GM12875 (cell line): ENCODE measurements at regions not wholly inside any gene's neighbourhood (a gene's known extent, or its start where the extent isn't known, plus 50 kb on each side); places are given as distances from the start of the nearest gene placed in this dataset.

Experiments used
- H3K4me3 ChIP-seq: one replicate; pipeline ENCODE4 v1.5.1; 2011; ENCODE audit warnings: low read depth, low read length, control low read depth
- TF ChIP-seq, protein P1 (sequence below): IDR thresholded peaks from 2 replicates; pipeline ENCODE4 v1.5.1; 2011; ENCODE audit warnings: low read depth, mild to moderate bottlenecking, control low read depth, inconsistent platforms, low read length, moderate library complexity, borderline replicate concordance; ENCODE audit not compliant: insufficient read depth

DNA sequence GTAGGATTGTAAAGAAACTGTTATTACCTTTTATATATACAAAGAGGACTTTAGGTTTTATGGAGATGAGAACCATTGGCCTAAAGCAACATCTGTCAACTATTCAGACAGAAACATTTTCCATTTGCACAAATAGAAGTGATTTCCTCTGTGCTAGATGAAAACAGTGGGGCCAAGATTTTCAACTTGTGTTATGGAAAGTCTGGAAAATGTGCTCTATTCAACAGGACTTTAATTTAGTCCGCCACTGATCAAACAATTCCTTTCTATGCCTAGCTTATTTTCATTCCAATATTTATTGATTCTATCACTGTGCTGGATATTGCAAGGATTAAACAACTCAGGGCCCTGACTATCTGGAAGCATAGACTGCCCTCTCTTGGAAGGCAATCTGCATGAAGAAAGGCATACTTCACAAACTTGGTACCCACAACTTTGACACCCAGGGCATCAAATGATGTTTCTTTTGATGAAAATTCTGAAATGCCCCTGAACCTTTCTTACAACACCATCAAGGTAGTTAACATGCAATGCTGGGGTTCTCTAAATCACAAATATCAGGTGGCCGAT is 126.6 kb upstream of the HMHB1 start:
- TF ChIP-seq, protein P1, sequence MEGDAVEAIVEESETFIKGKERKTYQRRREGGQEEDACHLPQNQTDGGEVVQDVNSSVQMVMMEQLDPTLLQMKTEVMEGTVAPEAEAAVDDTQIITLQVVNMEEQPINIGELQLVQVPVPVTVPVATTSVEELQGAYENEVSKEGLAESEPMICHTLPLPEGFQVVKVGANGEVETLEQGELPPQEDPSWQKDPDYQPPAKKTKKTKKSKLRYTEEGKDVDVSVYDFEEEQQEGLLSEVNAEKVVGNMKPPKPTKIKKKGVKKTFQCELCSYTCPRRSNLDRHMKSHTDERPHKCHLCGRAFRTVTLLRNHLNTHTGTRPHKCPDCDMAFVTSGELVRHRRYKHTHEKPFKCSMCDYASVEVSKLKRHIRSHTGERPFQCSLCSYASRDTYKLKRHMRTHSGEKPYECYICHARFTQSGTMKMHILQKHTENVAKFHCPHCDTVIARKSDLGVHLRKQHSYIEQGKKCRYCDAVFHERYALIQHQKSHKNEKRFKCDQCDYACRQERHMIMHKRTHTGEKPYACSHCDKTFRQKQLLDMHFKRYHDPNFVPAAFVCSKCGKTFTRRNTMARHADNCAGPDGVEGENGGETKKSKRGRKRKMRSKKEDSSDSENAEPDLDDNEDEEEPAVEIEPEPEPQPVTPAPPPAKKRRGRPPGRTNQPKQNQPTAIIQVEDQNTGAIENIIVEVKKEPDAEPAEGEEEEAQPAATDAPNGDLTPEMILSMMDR = no peak
- no peak overlapping the region for H3K4me3 ChIP-seq

DNA sequence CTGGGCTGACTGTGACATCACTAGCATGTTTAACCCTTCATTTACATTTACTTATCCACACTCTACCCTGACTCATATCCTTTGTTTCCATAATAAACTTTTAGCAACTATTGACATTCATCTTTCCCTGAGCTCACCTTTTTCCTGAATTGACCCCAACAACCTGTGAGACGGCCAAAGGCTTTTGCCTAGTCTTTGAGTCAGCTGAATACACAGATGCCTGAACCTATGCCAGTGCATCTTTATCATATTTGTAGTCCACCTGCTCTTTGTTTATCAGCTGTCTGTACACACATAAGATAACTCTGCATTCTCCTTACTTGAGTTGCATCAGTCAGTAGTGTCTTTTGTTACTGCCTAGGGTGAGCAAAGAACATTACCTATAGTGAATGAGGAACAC is 128.5 kb upstream of the HMHB1 start:
- TF ChIP-seq, protein P1 = no peak

DNA sequence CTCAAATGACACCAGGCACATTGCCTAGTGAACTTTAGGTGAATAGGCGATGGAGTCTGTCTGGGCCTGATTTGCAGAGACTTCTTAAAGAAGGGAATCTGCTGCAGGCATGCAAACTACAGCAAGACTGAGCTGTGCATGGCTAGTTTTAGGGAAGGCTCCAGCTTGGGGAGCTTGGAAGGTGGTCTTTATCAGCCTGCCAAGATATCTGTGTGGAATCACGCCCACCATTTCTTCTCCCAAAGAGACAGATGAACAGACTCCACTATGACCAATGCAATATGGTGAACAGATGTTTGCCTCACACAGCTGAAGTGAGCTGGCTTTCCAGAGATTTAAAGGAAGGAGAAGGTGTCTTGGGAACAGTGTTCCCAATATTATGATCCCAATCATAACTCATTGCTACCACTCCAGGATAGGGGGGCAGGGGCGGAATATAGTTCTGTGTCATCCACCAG is 129.0 kb upstream of the HMHB1 start:
- TF ChIP-seq, protein P1 = no peak
- H3K4me3 ChIP-seq = no peak overlapping the region

More for the DNA sequence above, 128.5 kb upstream of the HMHB1 start:
- H3K4me3 ChIP-seq = no peak overlapping the region

DNA sequence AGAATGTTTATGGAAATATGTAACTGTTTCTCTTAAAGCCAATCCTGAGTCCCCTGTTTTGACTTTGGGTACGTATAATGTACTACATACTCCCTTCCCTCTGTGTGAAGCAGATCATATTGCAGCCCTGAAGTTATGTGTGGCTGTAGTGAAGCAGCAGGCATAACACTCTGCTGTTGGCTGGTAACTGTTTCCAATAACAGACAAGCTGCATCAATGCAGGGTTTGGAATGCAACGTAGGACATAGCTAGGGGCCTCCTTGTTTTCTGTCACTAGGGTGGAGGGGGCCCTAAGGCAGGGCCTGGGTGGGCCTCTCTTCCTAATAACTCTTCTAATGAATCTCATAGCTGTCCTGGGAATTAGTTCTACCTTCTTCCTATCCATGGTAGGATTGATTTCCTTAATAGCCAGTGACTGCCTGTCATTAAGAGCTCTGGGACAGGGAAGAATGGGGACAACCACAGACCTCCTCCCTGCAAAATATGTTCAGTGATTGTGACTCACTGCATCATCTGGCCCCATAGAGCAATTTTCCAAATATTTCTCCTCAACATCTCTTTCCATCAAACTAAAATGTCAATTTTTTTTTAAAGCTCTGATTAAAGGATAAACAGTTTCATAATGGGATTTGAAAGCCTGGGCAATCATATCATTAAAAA is 129.6 kb upstream of the HMHB1 start:
- H3K4me3 ChIP-seq = no peak overlapping the region
- TF ChIP-seq, protein P1 = no peak

DNA sequence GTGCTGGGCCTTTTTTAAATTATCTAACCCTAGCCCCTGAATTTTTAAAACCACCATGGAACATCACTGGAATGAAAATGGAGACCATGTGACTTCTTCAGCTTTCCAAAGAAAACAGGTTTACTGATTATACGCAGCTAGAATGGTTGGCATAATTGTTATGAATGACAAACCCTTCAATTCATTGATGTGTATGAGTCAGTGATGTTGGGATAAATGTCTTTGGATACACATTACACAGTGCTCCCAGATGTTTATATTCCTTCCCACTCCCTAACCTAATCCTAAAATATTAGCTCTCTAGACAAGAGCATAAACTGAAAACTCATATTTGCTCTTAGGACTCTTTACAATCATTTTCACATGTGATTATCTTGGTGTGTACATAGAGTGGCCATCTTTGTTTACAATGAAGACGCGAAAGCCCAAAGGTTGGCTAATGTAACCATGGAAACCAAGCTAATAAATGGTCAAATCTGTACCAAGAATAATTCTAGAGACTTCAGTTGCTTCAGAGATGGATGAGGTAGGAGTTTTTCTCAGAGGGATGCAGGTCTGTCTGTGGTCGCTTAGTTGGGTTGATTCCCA is 131.2 kb upstream of the HMHB1 start:
- TF ChIP-seq, protein P1 = no peak
- H3K4me3 ChIP-seq = no peak overlapping the region

DNA sequence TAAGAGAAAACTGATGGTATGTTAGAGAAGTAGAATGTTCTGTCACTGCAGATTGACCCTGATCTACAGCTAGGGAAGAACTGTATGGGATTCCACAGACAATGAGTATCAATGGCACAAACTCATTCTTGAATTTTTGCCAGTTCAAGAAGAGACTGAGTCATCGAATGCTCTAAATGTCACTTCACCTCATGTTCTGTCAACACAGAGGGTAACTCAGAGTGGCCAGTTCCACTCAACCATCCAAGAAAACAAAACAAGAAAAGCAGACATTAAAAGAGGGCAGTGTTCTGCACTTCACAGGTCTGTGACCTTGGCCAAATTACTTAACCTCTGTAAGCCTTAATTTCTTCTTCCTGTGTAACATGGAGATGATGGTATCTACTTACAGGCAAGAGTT is 132.2 kb upstream of the HMHB1 start:
- no peak overlapping the region for H3K4me3 ChIP-seq
- TF ChIP-seq, protein P1 = no peak
